ENCODE measurements at regions not wholly inside any gene's neighbourhood (a gene's known extent, or its start where the extent isn't known, plus 50 kb on each side); places are given as distances from the start of the nearest gene placed in this dataset.

DNA sequence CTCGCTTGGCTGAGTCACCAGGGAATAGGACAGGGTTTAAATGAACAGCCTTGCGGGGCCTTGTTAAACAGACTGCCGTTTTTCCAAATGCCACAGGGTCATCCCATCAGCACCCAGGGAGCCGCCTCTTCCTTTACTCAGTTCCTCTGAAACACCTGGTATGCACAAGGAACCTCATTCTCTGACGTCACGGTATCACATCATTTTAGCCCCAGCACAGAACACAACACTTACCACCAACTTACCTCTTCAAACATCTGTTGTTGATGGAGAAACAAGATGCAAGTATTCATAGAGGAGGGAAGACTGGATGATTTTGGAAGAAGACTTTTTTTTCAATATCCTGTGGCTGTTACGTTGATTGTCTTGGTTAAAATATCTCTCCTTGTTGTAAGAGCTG is 535.3 kb upstream of the TMEM132C start:
- POLR2A ChIA-PET, result no interaction called here
- H3K9me3 ChIP-seq (ENCODE audit: control insufficient read depth, insufficient read depth, low read length), result peaks cover 11% of the 10 kb centered on the region; the same call in 1 of the 2 replicates
- no peak overlapping the region for H3K27ac ChIP-seq (ENCODE audit: low read depth, low read length)
- DNase-seq (ENCODE audit: low read depth, low spot score), result no peak
- H3K4me3 ChIP-seq (ENCODE audit: low read depth, low read length), result no peak overlapping the region
- H3K27me3 ChIP-seq (ENCODE audit: control insufficient read depth, insufficient read depth, low read length), result no peaks in the 10 kb centered on the region
- TF ChIP-seq, protein P1, sequence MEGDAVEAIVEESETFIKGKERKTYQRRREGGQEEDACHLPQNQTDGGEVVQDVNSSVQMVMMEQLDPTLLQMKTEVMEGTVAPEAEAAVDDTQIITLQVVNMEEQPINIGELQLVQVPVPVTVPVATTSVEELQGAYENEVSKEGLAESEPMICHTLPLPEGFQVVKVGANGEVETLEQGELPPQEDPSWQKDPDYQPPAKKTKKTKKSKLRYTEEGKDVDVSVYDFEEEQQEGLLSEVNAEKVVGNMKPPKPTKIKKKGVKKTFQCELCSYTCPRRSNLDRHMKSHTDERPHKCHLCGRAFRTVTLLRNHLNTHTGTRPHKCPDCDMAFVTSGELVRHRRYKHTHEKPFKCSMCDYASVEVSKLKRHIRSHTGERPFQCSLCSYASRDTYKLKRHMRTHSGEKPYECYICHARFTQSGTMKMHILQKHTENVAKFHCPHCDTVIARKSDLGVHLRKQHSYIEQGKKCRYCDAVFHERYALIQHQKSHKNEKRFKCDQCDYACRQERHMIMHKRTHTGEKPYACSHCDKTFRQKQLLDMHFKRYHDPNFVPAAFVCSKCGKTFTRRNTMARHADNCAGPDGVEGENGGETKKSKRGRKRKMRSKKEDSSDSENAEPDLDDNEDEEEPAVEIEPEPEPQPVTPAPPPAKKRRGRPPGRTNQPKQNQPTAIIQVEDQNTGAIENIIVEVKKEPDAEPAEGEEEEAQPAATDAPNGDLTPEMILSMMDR (IDR thresholded peaks at IDR 0.05; ENCODE audit: low read depth, low read length), result no peak
- CTCF ChIA-PET, result no interaction called here

- Histone ChIP-seq H3K4me3 (ENCODE audit: low read depth, low read length) (no peak overlapping the region), H3K9me3 (ENCODE audit: control insufficient read depth, insufficient read depth, low read length) (peaks cover 19% of the 10 kb centered on the region), H3K27me3 (ENCODE audit: control insufficient read depth, insufficient read depth, low read length) (no peaks in the 10 kb centered on the region), H3K27ac (ENCODE audit: low read depth, low read length) (no peak overlapping the region)
- TF ChIP-seq, protein P1 (IDR thresholded peaks at IDR 0.05; ENCODE audit: low read depth, low read length), result no peak
- POLR2A ChIA-PET, result no interaction called here
- DNase-seq (ENCODE audit: low read depth, low spot score), result no peak
- CTCF ChIA-PET, result no interaction called here
Measured at GRCh38 chr12:127742231-127742630, 524.7 kb upstream of the TMEM132C start.

DNA sequence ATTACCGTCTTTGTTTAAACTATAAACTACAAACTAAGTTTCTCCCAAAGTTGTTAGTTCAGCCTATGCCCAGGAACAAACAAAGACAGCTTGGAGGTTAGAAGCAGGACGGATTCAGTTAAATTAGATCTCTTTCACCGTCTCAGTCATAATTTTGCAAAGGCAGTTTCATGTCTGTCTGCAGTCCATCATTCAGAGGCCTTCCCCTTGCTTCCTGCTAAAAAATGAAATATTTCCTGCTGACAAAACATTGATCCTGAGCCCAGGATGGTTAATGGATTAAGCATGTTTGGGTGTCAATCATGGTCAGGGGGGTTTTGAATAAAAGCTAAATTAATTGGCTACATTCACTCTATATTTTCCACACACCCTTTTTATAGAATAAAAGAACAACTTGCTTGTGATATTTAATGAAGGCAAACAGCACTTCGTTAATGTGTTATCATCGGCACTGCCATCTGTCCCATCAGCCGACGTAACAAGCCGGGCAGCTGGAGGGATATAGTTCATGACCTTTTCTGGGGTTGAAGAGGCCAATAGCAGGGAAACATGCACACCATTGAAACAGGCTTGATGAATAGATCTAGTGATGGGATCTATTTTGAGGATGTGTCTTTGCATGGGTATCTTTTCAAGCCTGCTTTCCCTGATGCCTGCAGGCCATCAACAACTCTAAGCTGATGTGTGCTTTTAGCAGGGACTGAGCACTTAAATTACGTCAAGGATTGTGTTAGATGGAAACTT is 521.3 kb upstream of the TMEM132C start:
- Histone ChIP-seq H3K27ac (ENCODE audit: low read depth, low read length) (no peak overlapping the region), H3K4me3 (ENCODE audit: low read depth, low read length) (no peak overlapping the region), H3K27me3 (ENCODE audit: control insufficient read depth, insufficient read depth, low read length) (no peaks in the 10 kb centered on the region), H3K9me3 (ENCODE audit: control insufficient read depth, insufficient read depth, low read length) (peaks cover 19% of the 10 kb centered on the region)
- CTCF ChIA-PET, result no interaction called here
- DNase-seq (ENCODE audit: low read depth, low spot score), result no peak
- TF ChIP-seq, protein P1 (IDR thresholded peaks at IDR 0.05; ENCODE audit: low read depth, low read length), result no peak
- POLR2A ChIA-PET, result no interaction called here

- H3K27ac ChIP-seq (ENCODE audit: low read depth, low read length), result no peak overlapping the region
- TF ChIP-seq, protein P1 (IDR thresholded peaks at IDR 0.05; ENCODE audit: low read depth, low read length), result no peak
- no peak overlapping the region for H3K4me3 ChIP-seq (ENCODE audit: low read depth, low read length)
- no peaks in the 10 kb centered on the region for H3K27me3 ChIP-seq (ENCODE audit: control insufficient read depth, insufficient read depth, low read length)
- DNase-seq (ENCODE audit: low read depth, low spot score), result no peak
- POLR2A ChIA-PET, result no interaction called here
- CTCF ChIA-PET, result no interaction called here
- peaks cover 18% of the 10 kb centered on the region for H3K9me3 ChIP-seq (ENCODE audit: control insufficient read depth, insufficient read depth, low read length)
Measured at GRCh38 chr12:127749416-127749815, 517.6 kb upstream of the TMEM132C start.

DNA sequence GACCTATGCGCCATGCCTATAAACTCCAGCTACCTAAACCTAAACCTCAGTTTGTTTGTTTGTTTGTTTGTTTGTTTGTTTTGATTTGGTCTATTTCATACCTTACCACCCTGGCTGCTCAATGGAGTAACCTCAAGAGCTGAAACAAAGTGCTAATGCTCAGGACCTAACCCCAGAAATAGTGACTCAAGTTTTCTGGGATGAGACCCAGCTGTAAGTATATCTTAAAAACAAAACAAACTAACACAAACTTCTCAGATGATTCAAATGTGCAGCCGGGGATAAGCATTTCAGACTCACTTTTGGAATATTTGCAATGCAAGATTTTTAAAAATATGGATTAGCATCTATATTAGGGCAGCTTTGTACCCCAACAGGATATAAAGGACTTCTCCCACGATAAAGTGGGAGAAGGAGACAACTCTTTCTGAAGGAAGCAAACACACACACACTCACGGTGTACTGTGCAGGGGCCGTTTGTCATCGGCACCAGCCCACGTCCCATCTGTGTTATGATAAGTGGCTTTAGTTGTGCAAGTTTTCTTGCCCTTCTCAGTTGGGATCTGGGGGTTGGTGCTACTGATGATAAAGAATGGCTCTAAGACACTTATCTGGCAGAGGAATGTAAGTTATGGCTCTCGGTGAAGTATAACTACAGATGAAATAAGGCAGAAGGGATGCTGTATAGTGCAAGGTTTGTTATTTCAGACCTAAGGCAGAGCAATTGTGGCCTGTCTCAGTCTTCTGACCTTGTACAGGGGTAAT is 516.7 kb upstream of the TMEM132C start:
- DNase-seq (ENCODE audit: low read depth, low spot score), result no peak
- TF ChIP-seq, protein P1 (IDR thresholded peaks at IDR 0.05; ENCODE audit: low read depth, low read length), result no peak
- H3K9me3 ChIP-seq (ENCODE audit: control insufficient read depth, insufficient read depth, low read length), result peaks cover 23% of the 10 kb centered on the region
- H3K27ac ChIP-seq (ENCODE audit: low read depth, low read length), result no peak overlapping the region
- H3K27me3 ChIP-seq (ENCODE audit: control insufficient read depth, insufficient read depth, low read length), result no peaks in the 10 kb centered on the region
- no peak overlapping the region for H3K4me3 ChIP-seq (ENCODE audit: low read depth, low read length)
- ChIA-PET POLR2A (no interaction called here), CTCF (no interaction called here)
